Trophoblast cell (in vitro differentiated cells and primary cell): ENCODE measurements at regions not wholly inside any gene's neighbourhood (a gene's known extent, or its start where the extent isn't known, plus 50 kb on each side); places are given as distances from the start of the nearest gene placed in this dataset.
"Not testable (repeated sequence)": the region's sequence is repeated elsewhere in the genome, so short reads cannot be mapped to it uniquely, and the experiment has no call there.

Experiments
- DNase-seq, 2 donors: peaks; one replicate each; pipeline ENCODE4 v3.0.0-alpha.2; 2016
- H2AFZ ChIP-seq: 2 replicates; pipeline ENCODE4 v1.6.1; 2013; ENCODE audit warnings: low read length, moderate library complexity, mild to moderate bottlenecking; ENCODE audit not compliant: insufficient read depth, poor library complexity
- H2AK5ac ChIP-seq: 2 replicates; pipeline ENCODE4 v1.6.1; 2013; ENCODE audit warnings: mild to moderate bottlenecking, low read length
- H2BK120ac ChIP-seq: 2 replicates; pipeline ENCODE4 v1.6.1; 2013; ENCODE audit warnings: low read length, mild to moderate bottlenecking, moderate library complexity; ENCODE audit not compliant: insufficient read depth, poor library complexity
- H2BK12ac ChIP-seq: 2 replicates; pipeline ENCODE4 v1.6.1; 2013; ENCODE audit warnings: mild to moderate bottlenecking, low read length, moderate library complexity
- H2BK5ac ChIP-seq: 2 replicates; pipeline ENCODE4 v1.6.1; 2013; ENCODE audit warnings: low read length, low read depth, moderate library complexity, mild to moderate bottlenecking; ENCODE audit not compliant: poor library complexity
- H3K14ac ChIP-seq: 2 replicates; pipeline ENCODE4 v1.6.1; 2013; ENCODE audit warnings: mild to moderate bottlenecking, low read length
- H3K18ac ChIP-seq: 2 replicates; pipeline ENCODE4 v1.6.1; 2013; ENCODE audit warnings: mild to moderate bottlenecking, low read length
- H3K23ac ChIP-seq: 2 replicates; pipeline ENCODE4 v1.6.1; 2013; ENCODE audit warnings: low read length
- H3K27ac ChIP-seq: 2 replicates; pipeline ENCODE4 v1.5.1; 2013; ENCODE audit warnings: low read depth, mild to moderate bottlenecking, inconsistent platforms, low read length, moderate library complexity
- H3K27me3 ChIP-seq: 2 replicates; pipeline ENCODE4 v1.6.1; 2013; ENCODE audit warnings: inconsistent platforms, mild to moderate bottlenecking, low read length, moderate library complexity; ENCODE audit not compliant: insufficient read depth
- H3K36me3 ChIP-seq, 2 experiments: 1 replicate in 1 of 2; 2 replicates in 1 of 2; pipeline ENCODE4 v1.6.1; 2013; ENCODE audit warnings: low read length in 2 of 2, mild to moderate bottlenecking in 2 of 2, moderate library complexity in 1 of 2; ENCODE audit not compliant: insufficient read depth in 2 of 2, control insufficient read depth in 1 of 2
- H3K4ac ChIP-seq: 2 replicates; pipeline ENCODE4 v1.6.1; 2013; ENCODE audit warnings: low read depth, mild to moderate bottlenecking, low read length, moderate library complexity
- H3K4me1 ChIP-seq, 2 experiments: 1 replicate in 1 of 2; 2 replicates in 1 of 2; pipeline ENCODE4 v1.6.1; 2013; ENCODE audit warnings: low read length in 2 of 2, mild to moderate bottlenecking in 2 of 2, moderate library complexity in 1 of 2; ENCODE audit not compliant: insufficient read depth in 2 of 2, control insufficient read depth in 1 of 2
- H3K4me2 ChIP-seq: 2 replicates; pipeline ENCODE4 v1.6.1; 2013; ENCODE audit warnings: inconsistent platforms, mild to moderate bottlenecking, low read length, moderate library complexity
- H3K4me3 ChIP-seq: 2 replicates; pipeline ENCODE4 v1.5.1; 2013; ENCODE audit warnings: mild to moderate bottlenecking, low read depth, low read length, inconsistent platforms
- H3K79me1 ChIP-seq: one replicate; pipeline ENCODE4 v1.6.1; 2013; ENCODE audit warnings: low read length
- H3K79me2 ChIP-seq: 2 replicates; pipeline ENCODE4 v1.6.1; 2013; ENCODE audit warnings: low read length, mild to moderate bottlenecking; ENCODE audit not compliant: control insufficient read depth, insufficient read depth, poor library complexity
- H3K9ac ChIP-seq: 2 replicates; pipeline ENCODE4 v1.6.1; 2013; ENCODE audit warnings: mild to moderate bottlenecking, low read length
- H3K9me3 ChIP-seq: 2 replicates; pipeline ENCODE4 v1.6.1; 2013; ENCODE audit warnings: low read depth, mild to moderate bottlenecking, control low read depth, inconsistent platforms, low read length; ENCODE audit not compliant: insufficient read depth
- H4K12ac ChIP-seq: 2 replicates; pipeline ENCODE4 v1.6.1; 2013; ENCODE audit warnings: low read depth, mild to moderate bottlenecking, low read length, moderate library complexity
- H4K8ac ChIP-seq: 2 replicates; pipeline ENCODE4 v1.6.1; 2013; ENCODE audit warnings: low read depth, mild to moderate bottlenecking, low read length, moderate library complexity
- H4K91ac ChIP-seq: one replicate; pipeline ENCODE4 v1.6.1; 2013; ENCODE audit warnings: low read depth, mild to moderate bottlenecking, low read length, moderate library complexity
- WGBS: extraction: QIAGEN DNeasy Blood & Tissue Kit; methylation state at CpG from one replicate; pipeline ENCODE4 v1.1.7; 2013; ENCODE audit warnings: missing lambda C conversion rate; ENCODE audit not compliant: insufficient read length, insufficient coverage; ENCODE audit errors: extremely low coverage; 5-methylcytosine and 5-hydroxymethylcytosine counted together

GRCh38 chr1:866095-866494, 57.6 kb upstream of the SAMD11 start:
- H3K79me1 ChIP-seq, result no peaks in the 10 kb centered on the region
- no peak overlapping the region for H3K4me2 ChIP-seq
- H2BK12ac ChIP-seq, result no peak overlapping the region
- no peak overlapping the region for H3K23ac ChIP-seq
- no peak overlapping the region for H4K91ac ChIP-seq
- H3K79me2 ChIP-seq, result no peaks in the 10 kb centered on the region
- no peak overlapping the region for H3K4me3 ChIP-seq
- H2AFZ ChIP-seq, result no peak overlapping the region
- no peak overlapping the region for H2BK120ac ChIP-seq
- no peak overlapping the region for H2AK5ac ChIP-seq
- no peak overlapping the region for H3K27ac ChIP-seq
- no peak for DNase-seq
- H3K9me3 ChIP-seq, result no peaks in the 10 kb centered on the region
- no peaks in the 10 kb centered on the region for H3K4me1 ChIP-seq
- no CpG with 5 or more reads among the region's 9 CpGs for WGBS
- H4K8ac ChIP-seq, result no peak overlapping the region
- H3K27me3 ChIP-seq, result no peaks in the 10 kb centered on the region
- H4K12ac ChIP-seq, result no peak overlapping the region
- no peak overlapping the region for H2BK5ac ChIP-seq
- no peak overlapping the region for H3K4ac ChIP-seq
- no peak overlapping the region for H3K18ac ChIP-seq
- no peak overlapping the region for H3K14ac ChIP-seq
- no peak overlapping the region for H3K9ac ChIP-seq
- no peaks in the 10 kb centered on the region for H3K36me3 ChIP-seq

- H3K4me1 ChIP-seq, H2AFZ ChIP-seq, H3K4ac ChIP-seq, H3K79me1 ChIP-seq, H3K14ac ChIP-seq, H3K23ac ChIP-seq, DNase-seq, H2AK5ac ChIP-seq, H3K79me2 ChIP-seq, H2BK12ac ChIP-seq, H3K9me3 ChIP-seq, H3K4me2 ChIP-seq, H2BK120ac ChIP-seq, H3K36me3 ChIP-seq, H4K8ac ChIP-seq, H3K27me3 ChIP-seq, H2BK5ac ChIP-seq, H4K12ac ChIP-seq, H3K9ac ChIP-seq, H4K91ac ChIP-seq, H3K27ac ChIP-seq, H3K18ac ChIP-seq: not testable (repeated sequence)
- peak overlapping the region; percentile 13 for H3K4me3 ChIP-seq
- WGBS, result no CpG with 5 or more reads among the region's 33 CpGs
Measured at GRCh38 chr1:866631-867299, 57.0 kb upstream of the SAMD11 start.

GRCh38 chr1:867550-867949, 56.2 kb upstream of the SAMD11 start:
- H3K79me1 ChIP-seq, H3K4ac ChIP-seq, H2AK5ac ChIP-seq, H3K9me3 ChIP-seq, H2BK120ac ChIP-seq, H3K79me2 ChIP-seq, H4K8ac ChIP-seq, H3K4me2 ChIP-seq, H3K18ac ChIP-seq, H4K91ac ChIP-seq, H3K36me3 ChIP-seq, H3K14ac ChIP-seq, H3K4me3 ChIP-seq, H3K23ac ChIP-seq, H2BK5ac ChIP-seq, H3K9ac ChIP-seq, H3K27ac ChIP-seq, DNase-seq, H3K4me1 ChIP-seq, H3K27me3 ChIP-seq, H4K12ac ChIP-seq, H2BK12ac ChIP-seq, H2AFZ ChIP-seq: not testable (repeated sequence)
- no CpG with 5 or more reads among the region's 4 CpGs for WGBS

GRCh38 chr1:869499-870244, 54.1 kb upstream of the SAMD11 start:
- Histone ChIP-seq H3K4me2 (peak overlapping the region; percentile 45), H3K4me1 (no peaks in the 10 kb centered on the region), H4K91ac (no peak overlapping the region), H4K8ac (no peak overlapping the region), H2BK120ac (no peak overlapping the region), H3K79me2 (no peaks in the 10 kb centered on the region), H2BK12ac (no peak overlapping the region), H3K18ac (no peak overlapping the region), H3K4me3 (no peak overlapping the region), H2BK5ac (no peak overlapping the region), H3K23ac (no peak overlapping the region), H3K9me3 (no peaks in the 10 kb centered on the region), H3K14ac (no peak overlapping the region), H3K9ac (no peak overlapping the region), H3K27me3 (peaks cover 3% of the 10 kb centered on the region), H3K27ac (no peak overlapping the region), H4K12ac (no peak overlapping the region), H3K36me3 (no peaks in the 10 kb centered on the region), H3K4ac (no peak overlapping the region), H2AK5ac (no peak overlapping the region), H3K79me1 (no peaks in the 10 kb centered on the region), H2AFZ (no peak overlapping the region)
- no CpG with 5 or more reads among the region's 55 CpGs for WGBS
- peak; percentile 59 to 82 for DNase-seq
